BLaER1 (cell line): ENCODE measurements at regions not wholly inside any gene's neighbourhood (a gene's known extent, or its start where the extent isn't known, plus 50 kb on each side); places are given as distances from the start of the nearest gene placed in this dataset.

ENCODE experiments used
- H3K27ac ChIP-seq: shearing (Covaris generic); formaldehyde crosslinking; 2 replicates; pipeline ENCODE4 v1.8.1; 2022
- H3K27me3 ChIP-seq: shearing (Covaris generic); formaldehyde crosslinking; 2 replicates; pipeline ENCODE4 v1.8.1; 2022
- H3K36me3 ChIP-seq: shearing (Covaris generic); formaldehyde crosslinking; 2 replicates; pipeline ENCODE4 v1.8.1; 2022
- H3K4me1 ChIP-seq: shearing (Covaris generic); formaldehyde crosslinking; 2 replicates; pipeline ENCODE4 v1.8.1; 2022
- H3K4me2 ChIP-seq: shearing (Covaris generic); formaldehyde crosslinking; 2 replicates; pipeline ENCODE4 v1.8.1; 2022
- H3K4me3 ChIP-seq: shearing (Covaris generic); formaldehyde crosslinking; 2 replicates; pipeline ENCODE4 v1.8.1; 2022
- H3K9ac ChIP-seq: shearing (Covaris generic); formaldehyde crosslinking; 2 replicates; pipeline ENCODE4 v1.8.1; 2022
- H3K9me3 ChIP-seq: shearing (Covaris generic); formaldehyde crosslinking; 2 replicates; pipeline ENCODE4 v1.8.1; 2022
- H4K20me1 ChIP-seq: shearing (Covaris generic); formaldehyde crosslinking; 2 replicates; pipeline ENCODE4 v1.8.1; 2022
- Cebpa-rat ChIP-seq: shearing (Covaris generic); IDR thresholded peaks from 2 replicates; pipeline ENCODE4 v1.8.1; 2022

DNA sequence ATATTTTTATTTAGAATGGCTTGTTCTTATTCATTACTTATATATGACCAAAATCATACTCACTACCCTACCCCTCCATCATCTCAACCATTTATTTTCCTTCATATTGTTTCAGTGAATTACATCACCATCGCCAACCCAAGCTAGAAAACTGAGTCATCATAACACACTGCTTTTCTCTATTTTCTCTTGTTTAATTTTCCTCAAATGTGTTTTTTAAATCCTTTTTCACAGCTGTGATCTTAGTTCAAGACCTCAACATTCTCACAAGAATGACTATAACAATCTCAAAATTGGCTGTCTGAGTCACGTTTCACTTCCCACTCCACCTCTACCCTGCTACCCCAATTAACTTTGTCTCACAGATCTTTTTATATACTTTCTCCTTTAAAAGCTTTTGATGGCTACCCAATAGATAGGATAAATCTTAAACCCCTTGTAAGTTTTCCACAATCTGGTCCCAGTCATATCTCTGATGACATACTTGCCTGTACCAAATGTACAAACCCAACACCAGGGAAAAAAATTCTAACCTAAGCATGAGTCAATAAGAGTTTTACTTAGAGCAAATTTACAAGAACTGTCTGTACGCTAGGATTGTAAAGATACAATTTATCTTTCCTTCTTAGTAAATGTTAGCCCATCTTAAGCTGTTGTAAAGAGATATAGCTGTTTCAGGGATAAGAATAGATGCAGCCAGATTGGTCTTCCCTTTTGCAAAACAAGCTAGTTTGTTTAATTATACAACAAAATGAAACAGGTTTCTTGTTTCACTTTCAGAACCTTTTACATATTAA is 635.1 kb upstream of the SLC39A10 start:
- Histone ChIP-seq H3K4me2 (no peak overlapping the region), H4K20me1 (no peaks in the 10 kb centered on the region), H3K36me3 (no peaks in the 10 kb centered on the region), H3K9me3 (no peaks in the 10 kb centered on the region), H3K4me3 (no peak overlapping the region), H3K27me3 (no peaks in the 10 kb centered on the region), H3K4me1 (no peaks in the 10 kb centered on the region), H3K9ac (no peak overlapping the region), H3K27ac (no peak overlapping the region)
- TF ChIP-seq Cebpa-rat: no peak

DNA sequence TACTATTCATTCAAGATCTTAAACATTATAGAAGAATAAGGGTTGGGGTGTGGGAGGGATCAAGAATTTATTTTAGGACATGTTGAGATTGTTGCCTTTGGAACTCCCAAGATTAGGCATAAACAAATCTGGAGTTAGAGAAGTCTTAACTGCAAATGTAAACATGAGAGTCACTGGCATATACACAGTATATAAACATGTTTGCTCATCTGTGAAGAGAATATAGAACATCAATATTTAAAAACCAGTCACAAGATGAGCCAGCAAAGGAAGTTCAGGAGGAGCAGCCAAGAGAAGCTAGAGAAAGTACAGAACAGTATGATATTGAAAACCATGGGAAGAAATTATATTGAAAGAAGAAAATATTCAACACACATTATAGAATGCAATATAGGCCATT is 638.6 kb upstream of the SLC39A10 start:
- H3K4me1 ChIP-seq: no peaks in the 10 kb centered on the region
- no peaks in the 10 kb centered on the region for H4K20me1 ChIP-seq
- H3K27me3 ChIP-seq: no peaks in the 10 kb centered on the region
- H3K4me2 ChIP-seq: no peak overlapping the region
- no peak overlapping the region for H3K4me3 ChIP-seq
- no peak overlapping the region for H3K9ac ChIP-seq
- no peaks in the 10 kb centered on the region for H3K9me3 ChIP-seq
- no peak overlapping the region for H3K27ac ChIP-seq
- TF ChIP-seq Cebpa-rat: no peak
- no peaks in the 10 kb centered on the region for H3K36me3 ChIP-seq

DNA sequence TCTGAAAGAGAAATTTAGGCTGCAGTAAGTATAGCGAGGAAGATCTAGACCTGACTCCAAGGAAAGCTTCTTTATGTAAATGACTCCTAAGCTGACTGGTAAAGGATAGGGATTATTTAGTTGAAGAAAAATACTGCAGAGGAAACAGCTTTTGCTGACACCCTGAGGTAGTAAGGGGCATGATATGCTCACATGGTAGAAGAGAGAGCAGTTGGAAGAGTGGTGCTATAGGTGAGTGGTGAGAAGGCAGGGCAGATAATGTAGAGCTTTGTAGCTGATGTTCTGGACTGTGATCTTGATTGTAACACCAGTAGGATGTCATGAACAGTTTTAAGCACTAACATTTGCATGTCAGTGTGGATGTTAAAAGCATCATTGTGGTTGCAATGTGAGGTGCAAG is 639.1 kb upstream of the SLC39A10 start:
- Histone ChIP-seq H3K9me3 (no peaks in the 10 kb centered on the region), H3K27ac (no peak overlapping the region), H3K4me3 (no peak overlapping the region), H3K9ac (no peak overlapping the region), H3K27me3 (no peaks in the 10 kb centered on the region), H3K36me3 (no peaks in the 10 kb centered on the region), H3K4me1 (no peaks in the 10 kb centered on the region), H3K4me2 (no peak overlapping the region), H4K20me1 (no peaks in the 10 kb centered on the region)
- TF ChIP-seq Cebpa-rat: no peak

DNA sequence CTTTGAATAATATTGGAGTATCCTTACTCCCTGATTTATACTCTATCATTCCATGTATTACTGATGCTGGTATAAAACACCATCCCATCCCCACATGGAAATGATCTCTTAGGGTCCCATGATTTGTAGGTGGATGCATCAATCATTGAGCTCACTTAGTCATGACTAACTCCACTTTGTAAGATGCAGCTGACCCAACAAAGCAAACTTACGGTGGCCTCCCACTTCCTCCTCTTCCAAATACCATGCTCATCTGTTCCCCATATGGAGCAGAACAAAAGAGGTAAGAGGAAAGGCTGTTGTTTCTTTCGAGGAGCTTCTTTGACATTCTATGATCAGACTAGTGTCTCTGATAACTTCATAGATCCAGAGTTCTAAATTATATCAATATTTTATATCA is 640.2 kb upstream of the SLC39A10 start:
- H3K9ac ChIP-seq: no peak overlapping the region
- H3K9me3 ChIP-seq: no peaks in the 10 kb centered on the region
- H3K4me3 ChIP-seq: no peak overlapping the region
- H3K27ac ChIP-seq: no peak overlapping the region
- no peaks in the 10 kb centered on the region for H3K36me3 ChIP-seq
- H3K4me1 ChIP-seq: no peaks in the 10 kb centered on the region
- no peaks in the 10 kb centered on the region for H4K20me1 ChIP-seq
- H3K27me3 ChIP-seq: no peaks in the 10 kb centered on the region
- TF ChIP-seq Cebpa-rat: no peak
- no peak overlapping the region for H3K4me2 ChIP-seq

DNA sequence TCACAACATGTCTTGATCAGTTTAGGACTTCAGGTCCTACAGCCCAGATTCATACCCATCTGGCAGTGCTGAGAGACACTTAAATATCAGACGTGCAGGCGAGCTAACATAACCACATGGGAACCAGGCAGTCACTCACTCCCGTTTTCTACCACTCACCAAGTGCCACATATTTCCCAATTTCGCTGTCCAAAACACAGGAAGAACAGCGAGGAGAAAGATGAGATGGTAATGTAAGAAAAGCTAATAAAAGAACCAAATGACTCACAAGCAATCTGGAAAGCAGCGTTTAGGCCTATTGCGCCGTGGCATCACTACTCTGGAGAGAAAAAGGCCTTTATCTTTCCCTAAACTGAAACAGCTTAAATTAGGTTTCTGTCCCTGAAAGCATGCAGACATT is 647.8 kb upstream of the SLC39A10 start:
- no peaks in the 10 kb centered on the region for H4K20me1 ChIP-seq
- no peak overlapping the region for H3K27ac ChIP-seq
- no peaks in the 10 kb centered on the region for H3K4me1 ChIP-seq
- no peaks in the 10 kb centered on the region for H3K36me3 ChIP-seq
- no peak for TF ChIP-seq Cebpa-rat
- H3K27me3 ChIP-seq: no peaks in the 10 kb centered on the region
- no peaks in the 10 kb centered on the region for H3K9me3 ChIP-seq
- H3K4me2 ChIP-seq: no peak overlapping the region
- H3K9ac ChIP-seq: no peak overlapping the region
- H3K4me3 ChIP-seq: no peak overlapping the region

DNA sequence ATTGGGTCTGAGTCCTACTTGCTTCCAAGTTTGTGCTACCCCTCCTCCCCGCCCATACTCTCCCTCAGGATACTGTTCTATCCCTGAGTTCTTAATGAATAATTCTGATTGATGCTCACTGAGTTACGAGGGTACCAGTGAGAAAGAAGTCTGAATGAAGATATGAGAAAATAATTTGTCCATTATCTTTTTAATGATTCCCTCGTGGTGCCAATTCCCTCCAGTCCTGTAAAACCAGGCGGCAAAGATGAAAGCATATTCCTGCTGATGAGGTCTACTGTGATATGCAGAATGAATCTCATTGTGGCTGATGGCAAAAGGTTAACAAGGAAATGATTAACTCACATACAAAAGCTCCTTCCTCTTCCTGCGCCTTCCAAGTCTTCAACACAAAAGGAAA is 650.2 kb upstream of the SLC39A10 start:
- no peak for TF ChIP-seq Cebpa-rat
- no peak overlapping the region for H3K27ac ChIP-seq
- H3K27me3 ChIP-seq: no peaks in the 10 kb centered on the region
- no peak overlapping the region for H3K4me2 ChIP-seq
- H3K36me3 ChIP-seq: no peaks in the 10 kb centered on the region
- no peak overlapping the region for H3K4me3 ChIP-seq
- H3K4me1 ChIP-seq: no peaks in the 10 kb centered on the region
- H3K9me3 ChIP-seq: no peaks in the 10 kb centered on the region
- no peaks in the 10 kb centered on the region for H4K20me1 ChIP-seq
- H3K9ac ChIP-seq: no peak overlapping the region

DNA sequence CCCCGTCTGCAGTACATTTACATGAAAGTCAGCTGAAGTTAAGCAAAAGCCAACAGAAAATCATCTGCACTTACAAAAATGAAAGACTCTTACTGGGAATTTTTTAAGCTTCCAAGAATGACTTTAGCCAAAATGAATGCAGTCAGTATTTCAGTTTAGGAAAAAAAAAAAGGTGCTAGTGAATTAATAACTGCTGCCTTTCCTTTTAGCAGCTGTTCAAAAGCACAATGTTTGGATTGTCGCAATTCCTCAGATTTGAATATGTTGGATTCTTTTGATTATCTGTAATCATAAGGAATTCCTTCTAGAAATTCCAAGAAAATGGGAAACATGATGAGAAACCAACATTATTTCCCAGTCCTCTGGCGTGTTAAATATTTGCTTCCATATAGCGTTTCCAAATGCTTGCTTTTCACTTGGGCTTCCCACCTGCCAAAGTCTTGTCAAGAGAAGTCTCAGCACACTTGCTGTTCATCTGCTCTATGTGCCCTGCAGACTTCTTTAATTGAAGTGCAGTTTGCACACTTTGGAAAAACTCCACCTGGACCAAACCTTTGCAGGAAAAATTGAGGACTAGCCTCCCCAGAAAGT is 653.0 kb upstream of the SLC39A10 start:
- TF ChIP-seq Cebpa-rat: no peak
- Histone ChIP-seq H3K27ac (no peak overlapping the region), H3K4me1 (no peaks in the 10 kb centered on the region), H3K9ac (no peak overlapping the region), H4K20me1 (no peaks in the 10 kb centered on the region), H3K9me3 (no peaks in the 10 kb centered on the region), H3K4me3 (no peak overlapping the region), H3K27me3 (no peaks in the 10 kb centered on the region), H3K4me2 (no peak overlapping the region), H3K36me3 (no peaks in the 10 kb centered on the region)

DNA sequence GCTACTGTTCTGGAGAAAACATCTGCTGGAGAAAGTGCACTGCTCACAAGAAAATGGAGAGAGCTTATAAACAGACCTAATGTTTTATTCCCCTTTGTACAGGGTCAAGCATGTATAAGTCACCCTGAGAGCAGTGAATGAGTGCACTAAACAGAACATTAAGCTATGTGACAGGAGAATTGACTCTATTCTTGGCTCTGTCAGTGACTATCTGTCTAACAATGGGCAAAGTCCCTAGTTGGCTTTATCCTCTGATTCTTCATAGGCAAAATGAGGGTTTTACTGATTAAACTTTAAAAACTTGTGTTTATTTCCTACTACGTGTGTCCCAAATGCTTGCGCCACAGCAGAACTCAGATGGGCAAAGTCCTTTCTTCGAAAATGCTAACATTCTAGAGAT is 655.1 kb upstream of the SLC39A10 start:
- Histone ChIP-seq H3K27me3 (no peaks in the 10 kb centered on the region), H3K4me3 (no peak overlapping the region), H3K9ac (no peak overlapping the region), H3K9me3 (no peaks in the 10 kb centered on the region), H3K4me1 (no peaks in the 10 kb centered on the region), H3K36me3 (no peaks in the 10 kb centered on the region), H3K4me2 (no peak overlapping the region), H4K20me1 (no peaks in the 10 kb centered on the region), H3K27ac (no peak overlapping the region)
- TF ChIP-seq Cebpa-rat: no peak

DNA sequence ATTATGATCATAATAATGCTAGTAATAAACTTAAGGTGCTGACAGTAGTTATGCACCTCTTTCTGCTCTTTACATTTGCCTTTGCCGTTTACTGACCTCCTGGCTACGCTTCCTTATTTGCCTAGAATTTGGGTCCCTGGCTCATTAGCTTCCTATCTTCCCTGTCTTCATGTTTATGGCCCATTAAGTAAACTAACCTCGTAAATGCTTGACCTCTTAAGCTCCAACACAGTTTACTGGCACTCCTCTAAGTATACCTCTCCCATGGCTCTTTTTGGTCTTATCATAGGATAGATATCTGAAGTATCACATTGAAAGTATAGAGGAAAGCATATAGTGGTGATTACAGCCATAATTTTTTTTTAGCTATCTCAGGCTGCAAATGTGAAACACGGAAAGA is 657.3 kb upstream of the SLC39A10 start:
- H3K9ac ChIP-seq: no peak overlapping the region
- no peaks in the 10 kb centered on the region for H3K9me3 ChIP-seq
- no peaks in the 10 kb centered on the region for H3K36me3 ChIP-seq
- H3K27me3 ChIP-seq: no peaks in the 10 kb centered on the region
- H3K4me1 ChIP-seq: 0 out of 2 replicates have a peak, but pooled peaks cover 3% of the 10 kb centered on the region
- no peak overlapping the region for H3K4me2 ChIP-seq
- no peak for TF ChIP-seq Cebpa-rat
- no peak overlapping the region for H3K27ac ChIP-seq
- H4K20me1 ChIP-seq: no peaks in the 10 kb centered on the region
- no peak overlapping the region for H3K4me3 ChIP-seq

DNA sequence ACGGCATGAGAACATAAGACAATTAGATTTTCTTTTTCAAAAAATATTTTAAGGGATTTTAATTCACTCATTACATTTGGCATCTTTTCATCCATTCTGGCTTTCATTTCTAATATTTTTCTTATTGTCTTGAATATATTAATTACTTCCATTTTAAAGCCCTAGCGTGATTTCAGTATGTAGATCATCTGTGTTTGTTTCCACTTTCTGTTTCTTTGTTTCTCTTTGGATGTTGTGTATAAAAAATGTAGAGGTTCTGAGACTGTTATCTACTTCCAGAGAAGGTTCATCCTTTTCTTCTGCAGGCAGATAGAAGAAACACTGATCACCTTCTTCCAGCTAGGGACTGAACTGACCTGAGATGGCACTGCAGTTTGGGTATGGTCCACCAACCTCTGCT is 664.4 kb upstream of the SLC39A10 start:
- H3K4me1 ChIP-seq: 0 out of 2 replicates have a peak, but pooled peaks cover 7% of the 10 kb centered on the region
- no peaks in the 10 kb centered on the region for H4K20me1 ChIP-seq
- no peak overlapping the region for H3K4me2 ChIP-seq
- no peak overlapping the region for H3K9ac ChIP-seq
- no peaks in the 10 kb centered on the region for H3K27me3 ChIP-seq
- H3K36me3 ChIP-seq: no peaks in the 10 kb centered on the region
- H3K27ac ChIP-seq: no peak overlapping the region
- H3K9me3 ChIP-seq: no peaks in the 10 kb centered on the region
- H3K4me3 ChIP-seq: no peak overlapping the region
- no peak for TF ChIP-seq Cebpa-rat
